ENCODE measurements at regions not wholly inside any gene's neighbourhood (a gene's known extent, or its start where the extent isn't known, plus 50 kb on each side); places are given as distances from the start of the nearest gene placed in this dataset.
A peak's percentile ranks its signal among the peaks of the same experiment; 100 is the strongest.

- DNase-seq (ENCODE audit: low read depth), result no peak
- H3K4me3 ChIP-seq (ENCODE audit: low read depth, low read length), result no peak overlapping the region
- peak; percentile 19 for TF ChIP-seq CTCF (conservative IDR thresholded peaks at IDR 0.05; ENCODE audit: low read depth, low read length)
These were observed 754.6 kb upstream of the MMS22L start for GRCh38 chr6:98037571-98037970.

- no peak for TF ChIP-seq CTCF (conservative IDR thresholded peaks at IDR 0.05; ENCODE audit: low read depth, low read length)
- H3K4me3 ChIP-seq (ENCODE audit: low read depth, low read length), result no peak overlapping the region
- DNase-seq (ENCODE audit: low read depth), result no peak
These were observed 756.4 kb upstream of the MMS22L start for GRCh38 chr6:98039443-98039842.

GRCh38 chr6:98039904-98040607, 757.0 kb upstream of the MMS22L start:
- no peak overlapping the region for H3K4me3 ChIP-seq (ENCODE audit: low read depth, low read length)
- DNase-seq (ENCODE audit: low read depth), result no peak
- TF ChIP-seq CTCF (conservative IDR thresholded peaks at IDR 0.05; ENCODE audit: low read depth, low read length), result peak; percentile 76

- H3K4me3 ChIP-seq (ENCODE audit: low read depth, low read length), result no peak overlapping the region
- TF ChIP-seq CTCF (conservative IDR thresholded peaks at IDR 0.05; ENCODE audit: low read depth, low read length), result no peak
- no peak for DNase-seq (ENCODE audit: low read depth)
These were observed 758.0 kb upstream of the MMS22L start for GRCh38 chr6:98041056-98041455.

- no peak for TF ChIP-seq CTCF (conservative IDR thresholded peaks at IDR 0.05; ENCODE audit: low read depth, low read length)
- DNase-seq (ENCODE audit: low read depth), result no peak
- no peak overlapping the region for H3K4me3 ChIP-seq (ENCODE audit: low read depth, low read length)
These were observed 758.9 kb upstream of the MMS22L start for GRCh38 chr6:98041921-98042320.

- TF ChIP-seq CTCF (conservative IDR thresholded peaks at IDR 0.05; ENCODE audit: low read depth, low read length), result no peak
These were observed 761.1 kb upstream of the MMS22L start for GRCh38 chr6:98044151-98044561.

GRCh38 chr6:98044791-98045470, 761.9 kb upstream of the MMS22L start:
- no peak overlapping the region for H3K4me3 ChIP-seq (ENCODE audit: low read depth, low read length)
- TF ChIP-seq CTCF (conservative IDR thresholded peaks at IDR 0.05; ENCODE audit: low read depth, low read length), result no peak
- no peak for DNase-seq (ENCODE audit: low read depth)

More at GRCh38 chr6:98044151-98044561, 761.1 kb upstream of the MMS22L start:
- DNase-seq (ENCODE audit: low read depth), result no peak
- H3K4me3 ChIP-seq (ENCODE audit: low read depth, low read length), result no peak overlapping the region

All from epithelial cell of proximal tubule (primary cell).